Esophagus muscularis mucosa (tissue), 4 donors: ENCODE measurements at regions not wholly inside any gene's neighbourhood (a gene's known extent, or its start where the extent isn't known, plus 50 kb on each side); places are given as distances from the start of the nearest gene placed in this dataset.

Experiments
- EP300 ChIP-seq: sonication (generic); formaldehyde crosslinking; IDR thresholded peaks from one replicate; pipeline ENCODE4 v1.6.1; 2017; ENCODE audit warnings: antibody characterized with exemption
- POLR2A ChIP-seq: fragments of 450-650 bp; IDR thresholded peaks from one replicate; pipeline ENCODE4 v1.6.1; 2017; ENCODE audit warnings: antibody characterized with exemption, moderate library complexity, mild to moderate bottlenecking, low read depth
- POLR2AphosphoS5 ChIP-seq, 2 donors: sonication (generic); formaldehyde crosslinking; IDR thresholded peaks; one replicate each; pipeline ENCODE4 v1.6.1; 2017; ENCODE audit warnings: antibody characterized with exemption in 2 of 2
- TF ChIP-seq, protein P1 (sequence below), 3 experiments: fragments of 200-600 bp in 2 of 3; fragments of 450-650 bp in 1 of 3; sonication (generic) in 2 of 3; IDR thresholded peaks; one replicate each; pipeline ENCODE4 v1.5.1; 2017 to 2019; ENCODE audit warnings: antibody characterized with exemption in 3 of 3, mild to moderate bottlenecking in 2 of 3, moderate library complexity in 1 of 3

DNA sequence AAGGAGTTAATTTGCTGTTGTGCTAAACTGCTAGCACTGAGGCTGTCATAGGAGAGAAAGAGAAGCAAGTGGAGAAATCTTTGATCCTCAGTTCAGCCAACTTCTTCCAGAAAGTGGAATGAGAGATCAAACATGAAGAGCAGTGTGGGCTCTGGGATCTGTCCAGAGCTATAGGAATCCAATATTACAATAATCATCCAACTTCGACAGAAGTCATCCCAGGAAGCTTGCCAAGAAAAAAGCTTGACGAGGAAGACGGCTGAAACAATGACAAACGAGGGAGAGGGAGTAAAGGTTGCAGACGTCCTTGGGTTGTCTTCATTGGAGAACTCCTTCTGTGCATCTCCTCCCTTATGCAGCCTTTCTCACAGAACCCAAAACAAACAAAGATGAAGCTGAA lies 496.2 kb downstream of the INSC start:
- TF ChIP-seq, protein P1, sequence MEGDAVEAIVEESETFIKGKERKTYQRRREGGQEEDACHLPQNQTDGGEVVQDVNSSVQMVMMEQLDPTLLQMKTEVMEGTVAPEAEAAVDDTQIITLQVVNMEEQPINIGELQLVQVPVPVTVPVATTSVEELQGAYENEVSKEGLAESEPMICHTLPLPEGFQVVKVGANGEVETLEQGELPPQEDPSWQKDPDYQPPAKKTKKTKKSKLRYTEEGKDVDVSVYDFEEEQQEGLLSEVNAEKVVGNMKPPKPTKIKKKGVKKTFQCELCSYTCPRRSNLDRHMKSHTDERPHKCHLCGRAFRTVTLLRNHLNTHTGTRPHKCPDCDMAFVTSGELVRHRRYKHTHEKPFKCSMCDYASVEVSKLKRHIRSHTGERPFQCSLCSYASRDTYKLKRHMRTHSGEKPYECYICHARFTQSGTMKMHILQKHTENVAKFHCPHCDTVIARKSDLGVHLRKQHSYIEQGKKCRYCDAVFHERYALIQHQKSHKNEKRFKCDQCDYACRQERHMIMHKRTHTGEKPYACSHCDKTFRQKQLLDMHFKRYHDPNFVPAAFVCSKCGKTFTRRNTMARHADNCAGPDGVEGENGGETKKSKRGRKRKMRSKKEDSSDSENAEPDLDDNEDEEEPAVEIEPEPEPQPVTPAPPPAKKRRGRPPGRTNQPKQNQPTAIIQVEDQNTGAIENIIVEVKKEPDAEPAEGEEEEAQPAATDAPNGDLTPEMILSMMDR (IDR thresholded peaks at IDR 0.05), result no peak
- no peak for TF ChIP-seq POLR2A
- TF ChIP-seq POLR2AphosphoS5 (IDR thresholded peaks at IDR 0.05), result no peak
- no peak for TF ChIP-seq EP300
